VCaP (cell line): ENCODE measurements at regions not wholly inside any gene's neighbourhood (a gene's known extent, or its start where the extent isn't known, plus 50 kb on each side); places are given as distances from the start of the nearest gene placed in this dataset.

Source experiments
- H3K27ac ChIP-seq: fragments of 450-650 bp; 2 replicates; pipeline ENCODE4 v1.5.1; 2017
- TF ChIP-seq, protein P1 (sequence below): fragments of 450-650 bp; conservative IDR thresholded peaks from 2 replicates; pipeline ENCODE4 v1.5.1; 2017; ENCODE audit warnings: mild to moderate bottlenecking, moderate library complexity

DNA sequence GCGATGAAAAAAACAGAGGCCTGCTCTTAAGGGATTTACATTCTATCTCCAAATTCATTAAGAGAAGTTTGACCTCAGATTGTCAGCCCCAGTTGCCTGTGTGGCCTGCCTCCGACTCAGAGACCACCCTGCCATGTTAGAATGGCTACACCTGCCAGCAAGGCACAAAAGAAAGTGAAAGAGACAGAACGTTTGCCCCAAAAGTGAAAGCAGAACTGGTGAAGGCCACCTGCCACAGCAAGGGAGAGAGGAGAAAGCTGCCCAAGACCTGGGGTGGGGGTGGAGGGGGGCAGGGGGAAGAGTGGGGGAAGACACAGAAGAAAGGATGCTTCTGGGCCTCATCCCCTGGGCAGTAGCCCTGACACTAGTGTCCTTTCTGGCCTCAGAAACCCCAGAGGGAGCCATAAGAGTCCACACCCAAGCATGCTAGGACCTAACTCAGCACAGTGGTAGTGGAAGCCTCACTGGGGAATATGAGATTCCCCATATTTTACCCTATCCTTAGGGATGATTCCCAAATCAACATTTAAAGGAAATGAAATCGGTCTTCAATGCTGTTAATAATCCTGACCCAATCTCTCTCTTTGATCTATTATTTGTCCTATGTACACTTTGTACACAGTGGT is 389.7 kb downstream of the TXNL1 start:
- no peak overlapping the region for H3K27ac ChIP-seq

DNA sequence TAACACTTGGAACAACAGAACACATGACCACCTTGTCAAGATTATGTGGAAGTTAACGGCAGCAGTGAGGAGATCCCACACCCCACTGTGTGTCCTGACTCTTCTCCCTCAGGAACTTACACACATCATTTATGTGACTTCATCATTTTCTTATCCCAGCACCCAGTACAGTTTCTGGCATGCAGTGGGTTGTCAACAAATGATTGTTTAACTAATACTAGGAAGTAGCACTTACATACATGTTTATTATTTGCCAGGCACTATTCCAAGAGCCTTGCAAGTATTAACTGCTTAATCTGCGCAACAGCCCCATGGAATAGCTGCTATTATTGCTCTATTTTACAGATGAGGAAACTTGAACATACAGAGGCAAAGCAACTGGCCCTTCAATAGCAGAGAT is 391.5 kb downstream of the TXNL1 start:
- H3K27ac ChIP-seq = no peak overlapping the region

More for the DNA sequence above, 389.7 kb downstream of the TXNL1 start:
- TF ChIP-seq, protein P1, sequence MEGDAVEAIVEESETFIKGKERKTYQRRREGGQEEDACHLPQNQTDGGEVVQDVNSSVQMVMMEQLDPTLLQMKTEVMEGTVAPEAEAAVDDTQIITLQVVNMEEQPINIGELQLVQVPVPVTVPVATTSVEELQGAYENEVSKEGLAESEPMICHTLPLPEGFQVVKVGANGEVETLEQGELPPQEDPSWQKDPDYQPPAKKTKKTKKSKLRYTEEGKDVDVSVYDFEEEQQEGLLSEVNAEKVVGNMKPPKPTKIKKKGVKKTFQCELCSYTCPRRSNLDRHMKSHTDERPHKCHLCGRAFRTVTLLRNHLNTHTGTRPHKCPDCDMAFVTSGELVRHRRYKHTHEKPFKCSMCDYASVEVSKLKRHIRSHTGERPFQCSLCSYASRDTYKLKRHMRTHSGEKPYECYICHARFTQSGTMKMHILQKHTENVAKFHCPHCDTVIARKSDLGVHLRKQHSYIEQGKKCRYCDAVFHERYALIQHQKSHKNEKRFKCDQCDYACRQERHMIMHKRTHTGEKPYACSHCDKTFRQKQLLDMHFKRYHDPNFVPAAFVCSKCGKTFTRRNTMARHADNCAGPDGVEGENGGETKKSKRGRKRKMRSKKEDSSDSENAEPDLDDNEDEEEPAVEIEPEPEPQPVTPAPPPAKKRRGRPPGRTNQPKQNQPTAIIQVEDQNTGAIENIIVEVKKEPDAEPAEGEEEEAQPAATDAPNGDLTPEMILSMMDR = no peak

DNA sequence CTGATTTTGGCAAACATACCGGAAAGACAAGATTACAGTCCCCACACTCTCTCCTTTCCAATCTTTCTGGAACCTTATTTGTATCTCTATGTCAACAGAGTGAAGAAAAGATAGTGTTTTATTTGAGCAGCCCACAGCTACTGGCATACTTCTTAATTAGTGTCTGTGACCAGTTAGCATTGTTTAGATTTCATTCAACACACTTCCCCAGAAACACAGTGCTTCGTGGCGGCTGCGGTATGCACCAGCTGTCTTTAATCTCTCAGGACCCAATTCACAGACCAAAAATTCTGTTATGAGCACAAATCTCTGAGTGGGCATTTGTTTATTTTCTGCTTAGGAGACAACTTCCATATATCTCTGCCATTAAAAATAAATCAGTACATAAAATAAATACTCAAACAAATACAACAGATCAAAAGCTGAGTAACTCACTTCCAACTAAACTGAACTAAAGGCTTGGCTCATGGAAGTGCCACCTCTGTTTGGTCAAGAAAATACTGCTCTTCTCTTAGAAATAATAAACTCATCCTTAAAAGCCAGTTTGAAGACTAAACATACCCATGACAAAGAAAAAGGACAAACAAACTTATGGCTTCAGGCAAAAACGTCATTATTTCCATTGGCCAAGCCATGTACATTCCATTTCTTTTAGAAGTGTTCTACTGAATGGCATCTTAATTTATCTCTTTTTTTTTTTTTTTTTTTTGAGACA is 392.4 kb downstream of the TXNL1 start:
- H3K27ac ChIP-seq = peak overlapping the region; percentile 4; the same call in 1 of the 2 replicates
- TF ChIP-seq, protein P1 = no peak

More for the DNA sequence above, 391.5 kb downstream of the TXNL1 start:
- TF ChIP-seq, protein P1 = no peak

DNA sequence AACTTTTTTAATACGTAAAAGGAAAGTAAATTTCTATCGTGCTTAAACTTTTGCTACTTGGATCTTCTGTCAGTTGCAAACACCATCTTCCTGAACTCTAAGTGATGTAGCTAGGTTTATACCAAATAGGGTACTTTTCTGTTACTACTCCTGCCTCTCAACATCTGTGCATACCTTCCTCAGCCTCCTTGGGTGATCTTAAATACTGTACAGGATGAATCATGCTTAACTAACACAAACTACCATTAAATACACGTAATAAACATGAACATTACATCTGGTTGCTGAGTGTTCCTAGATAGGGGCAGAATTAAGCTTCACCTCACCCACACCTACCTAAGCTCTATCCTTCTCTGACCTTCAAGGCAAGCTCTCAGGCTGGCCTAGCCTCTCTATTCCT is 398.0 kb downstream of the TXNL1 start:
- TF ChIP-seq, protein P1 = no peak
- no peak overlapping the region for H3K27ac ChIP-seq

DNA sequence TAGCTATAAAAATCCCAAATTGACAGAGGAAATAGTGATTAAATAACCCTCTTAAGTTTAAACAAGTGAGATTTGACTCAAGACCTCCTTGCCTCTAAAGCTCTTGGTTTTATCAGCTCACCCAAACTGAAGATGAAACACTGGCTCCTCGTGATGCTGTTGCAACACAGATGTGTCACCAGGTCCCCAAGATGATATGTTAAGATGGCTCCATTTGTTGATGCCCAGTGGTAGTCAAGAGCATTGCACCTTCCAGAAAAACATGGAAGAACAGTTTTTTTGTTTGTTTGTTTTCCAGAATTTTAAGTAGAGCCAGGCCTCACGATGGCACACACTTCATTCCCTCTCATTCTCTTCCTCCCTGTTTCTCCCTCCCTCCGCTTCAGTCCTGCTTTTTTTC is 399.8 kb downstream of the TXNL1 start:
- H3K27ac ChIP-seq = no peak overlapping the region
- TF ChIP-seq, protein P1 = no peak

DNA sequence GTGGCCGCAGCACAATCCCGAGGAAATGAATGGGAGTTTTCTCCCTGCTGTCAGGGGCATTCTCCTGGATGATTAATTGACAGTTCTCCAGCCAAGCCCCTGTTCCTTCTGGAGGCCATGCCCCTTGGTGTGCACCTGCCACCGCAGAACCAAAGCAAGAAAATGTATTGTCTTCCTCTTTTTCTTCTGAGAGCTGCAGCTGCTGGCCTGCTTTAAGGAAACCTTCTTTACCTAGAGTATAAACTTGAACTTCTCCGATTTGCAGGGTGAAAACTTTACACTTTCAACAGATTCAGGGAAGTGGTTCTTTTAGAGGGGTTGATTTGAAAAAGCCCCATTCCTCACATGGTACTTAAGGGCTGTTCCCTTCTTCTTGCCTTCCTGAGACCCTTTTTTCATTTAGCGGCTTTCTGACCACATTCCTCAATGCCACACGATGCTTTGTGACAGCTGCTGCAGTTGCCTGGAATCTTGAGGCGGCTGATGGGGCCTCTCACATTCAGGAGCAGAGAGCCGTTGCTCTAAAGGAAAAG is 402.8 kb downstream of the TXNL1 start:
- TF ChIP-seq, protein P1 = no peak
- no peak overlapping the region for H3K27ac ChIP-seq

DNA sequence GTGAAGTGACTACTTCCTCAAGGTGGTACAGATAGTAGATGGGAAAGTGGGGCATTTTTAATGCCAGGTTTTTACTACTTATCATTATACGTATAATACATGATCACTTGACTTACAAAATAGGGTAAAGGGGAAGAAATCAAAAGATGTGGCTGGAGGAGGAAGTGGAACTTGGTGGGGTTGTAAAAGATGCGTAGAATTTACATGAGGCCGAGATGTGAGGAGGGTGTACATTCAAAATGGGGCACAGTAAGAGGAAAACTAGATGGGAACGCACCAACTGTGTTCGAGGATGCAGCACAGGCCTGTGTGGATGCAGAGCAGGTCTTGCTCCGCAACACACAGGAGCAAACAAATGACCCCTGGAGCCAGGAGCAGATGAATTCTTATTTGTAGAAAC is 403.3 kb downstream of the TXNL1 start:
- no peak overlapping the region for H3K27ac ChIP-seq

More for the DNA sequence above, 403.3 kb downstream of the TXNL1 start:
- TF ChIP-seq, protein P1 = no peak
